ENCODE measurements at regions not wholly inside any gene's neighbourhood (a gene's known extent, or its start where the extent isn't known, plus 50 kb on each side); places are given as distances from the start of the nearest gene placed in this dataset.

GRCh38 chr7:119724041-119724792 is 548.8 kb upstream of the KCND2 start:
- TF ChIP-seq EZH2 (IDR thresholded peaks at IDR 0.05; ENCODE audit: borderline replicate concordance, insufficient read depth, low read depth, low read length, poor library complexity, severe bottlenecking) (no peak), CTCF (IDR thresholded peaks at IDR 0.05) (no peak)
